ENCODE measurements at regions not wholly inside any gene's neighbourhood (a gene's known extent, or its start where the extent isn't known, plus 50 kb on each side); places are given as distances from the start of the nearest gene placed in this dataset.

DNA sequence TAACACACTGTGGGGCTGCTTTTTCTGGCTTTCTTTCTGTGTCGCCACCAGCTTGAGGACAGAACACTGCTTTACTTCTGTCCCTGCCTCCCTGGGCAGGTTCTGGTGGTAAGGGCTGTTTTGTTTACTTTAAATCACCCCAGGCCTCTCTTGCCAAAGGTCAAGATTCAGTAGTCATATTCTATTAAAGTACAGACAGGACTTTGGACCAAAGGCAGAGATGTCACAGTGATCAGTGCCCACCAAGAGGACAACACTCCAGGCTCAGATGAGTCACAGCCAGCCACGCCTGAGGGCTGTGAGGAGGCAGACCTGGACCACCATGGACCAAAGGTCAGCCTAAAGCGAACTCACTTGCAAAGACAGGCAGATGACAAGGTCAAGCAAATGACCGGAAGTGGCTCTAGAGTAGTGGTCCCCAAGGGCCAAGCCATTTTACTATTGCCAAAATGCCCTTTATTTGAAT is 200.0 kb downstream of the RHOU start:
- Histone ChIP-seq H3K4me3 (no peak overlapping the region), H3K4me1 (peaks cover 0 to 17% (median 4%) of the 10 kb centered on the region in 4 donors), H3K27me3 (no peaks in the 10 kb centered on the region), H3K36me3 (no peaks in the 10 kb centered on the region), H3K27ac (no peak overlapping the region), H3K9me3 (no peaks in the 10 kb centered on the region)
- DNase-seq, result no peak
- intact Hi-C loops (cut with DNase I), result no loop called here
- TF ChIP-seq POLR2AphosphoS5 (IDR thresholded peaks at IDR 0.05) (no peak), POLR2A (IDR thresholded peaks at IDR 0.05) (no peak), EP300 (IDR thresholded peaks at IDR 0.05) (no peak)
- TF ChIP-seq, protein P1, sequence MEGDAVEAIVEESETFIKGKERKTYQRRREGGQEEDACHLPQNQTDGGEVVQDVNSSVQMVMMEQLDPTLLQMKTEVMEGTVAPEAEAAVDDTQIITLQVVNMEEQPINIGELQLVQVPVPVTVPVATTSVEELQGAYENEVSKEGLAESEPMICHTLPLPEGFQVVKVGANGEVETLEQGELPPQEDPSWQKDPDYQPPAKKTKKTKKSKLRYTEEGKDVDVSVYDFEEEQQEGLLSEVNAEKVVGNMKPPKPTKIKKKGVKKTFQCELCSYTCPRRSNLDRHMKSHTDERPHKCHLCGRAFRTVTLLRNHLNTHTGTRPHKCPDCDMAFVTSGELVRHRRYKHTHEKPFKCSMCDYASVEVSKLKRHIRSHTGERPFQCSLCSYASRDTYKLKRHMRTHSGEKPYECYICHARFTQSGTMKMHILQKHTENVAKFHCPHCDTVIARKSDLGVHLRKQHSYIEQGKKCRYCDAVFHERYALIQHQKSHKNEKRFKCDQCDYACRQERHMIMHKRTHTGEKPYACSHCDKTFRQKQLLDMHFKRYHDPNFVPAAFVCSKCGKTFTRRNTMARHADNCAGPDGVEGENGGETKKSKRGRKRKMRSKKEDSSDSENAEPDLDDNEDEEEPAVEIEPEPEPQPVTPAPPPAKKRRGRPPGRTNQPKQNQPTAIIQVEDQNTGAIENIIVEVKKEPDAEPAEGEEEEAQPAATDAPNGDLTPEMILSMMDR (IDR thresholded peaks at IDR 0.05), result no peak
- 79 to 86% methylated on average over 4 of the region's 4 CpGs for WGBS, 2 donors

DNA sequence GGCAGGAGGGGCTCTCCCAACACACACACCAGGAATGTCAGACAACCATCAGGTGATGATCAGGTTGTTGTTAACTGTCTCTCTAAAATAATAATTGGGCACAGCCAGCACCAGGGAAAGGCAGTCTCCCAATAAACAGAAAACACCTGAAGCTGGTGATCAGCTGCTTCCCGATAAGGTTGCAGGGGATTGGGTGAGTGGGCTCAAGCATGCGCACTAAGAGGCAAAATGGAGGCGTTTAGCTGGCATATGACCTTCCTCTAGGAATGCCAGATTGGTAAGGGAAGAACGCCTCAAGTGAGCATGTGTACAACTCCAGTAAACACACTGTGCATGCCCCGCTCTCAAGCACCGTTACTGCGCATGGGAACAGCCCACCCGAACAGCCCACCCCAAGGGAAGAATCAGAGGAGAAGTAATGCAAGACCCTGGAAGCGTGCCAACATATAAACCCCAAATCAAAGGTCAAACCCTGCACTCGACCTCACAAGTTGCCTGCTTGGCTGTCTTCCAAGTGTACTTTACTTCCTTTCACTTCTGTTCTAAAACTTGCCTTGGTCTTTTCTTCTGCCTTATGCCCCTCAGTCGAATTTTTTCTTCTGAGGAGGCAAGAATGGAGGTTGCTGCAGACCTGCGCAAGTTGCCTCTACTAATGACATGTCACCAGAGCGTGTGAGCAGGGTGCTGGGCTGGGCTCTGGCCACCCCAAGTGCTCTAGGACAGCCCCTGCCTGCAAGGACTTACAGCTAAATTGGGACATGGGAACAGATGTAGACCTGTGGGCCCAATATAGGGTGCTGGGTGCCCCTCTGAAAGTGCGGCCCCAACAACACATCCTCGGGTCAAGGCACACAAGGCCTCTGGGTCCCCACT is 200.8 kb downstream of the RHOU start:
- 41 to 59% methylated on average over 15 of the region's 15 CpGs for WGBS, 2 donors
- H3K4me3 ChIP-seq, result no peak overlapping the region
- DNase-seq, result no peak
- H3K27me3 ChIP-seq, result no peaks in the 10 kb centered on the region
- peaks cover 0 to 17% (median 4%) of the 10 kb centered on the region in 4 donors for H3K4me1 ChIP-seq
- H3K36me3 ChIP-seq, result no peaks in the 10 kb centered on the region
- TF ChIP-seq POLR2AphosphoS5 (IDR thresholded peaks at IDR 0.05) (no peak), EP300 (IDR thresholded peaks at IDR 0.05) (no peak), POLR2A (IDR thresholded peaks at IDR 0.05) (no peak)
- TF ChIP-seq, protein P1 (IDR thresholded peaks at IDR 0.05), result no peak
- no peak overlapping the region for H3K27ac ChIP-seq
- no peaks in the 10 kb centered on the region for H3K9me3 ChIP-seq
- intact Hi-C loops (cut with DNase I), result no loop called here

DNA sequence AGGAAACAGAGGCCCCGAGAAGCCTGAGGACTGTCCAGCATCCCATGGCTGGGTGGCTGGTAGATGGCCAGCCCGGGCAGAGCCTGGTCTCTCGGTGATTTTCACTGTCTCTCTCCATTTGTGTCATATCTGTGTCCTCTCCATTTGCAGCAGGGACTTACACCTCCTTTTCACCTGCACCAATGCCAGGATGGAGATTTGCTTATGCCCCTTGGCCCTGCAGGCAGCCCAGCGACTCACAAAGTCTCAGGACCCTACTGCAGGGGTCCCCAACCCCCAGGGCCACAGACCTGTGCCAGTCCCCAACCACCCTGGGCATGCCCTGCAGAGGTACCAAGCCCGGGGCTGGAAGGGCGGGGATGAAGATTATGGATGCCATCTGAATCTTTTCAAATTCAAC is 201.6 kb downstream of the RHOU start:
- H3K27ac ChIP-seq, result no peak overlapping the region
- H3K36me3 ChIP-seq, result no peaks in the 10 kb centered on the region
- H3K9me3 ChIP-seq, result no peaks in the 10 kb centered on the region
- TF ChIP-seq, protein P1 (IDR thresholded peaks at IDR 0.05), result no peak
- TF ChIP-seq POLR2AphosphoS5 (IDR thresholded peaks at IDR 0.05) (no peak), EP300 (IDR thresholded peaks at IDR 0.05) (no peak), POLR2A (IDR thresholded peaks at IDR 0.05) (no peak)
- H3K4me1 ChIP-seq, result peaks cover 0 to 17% (median 4%) of the 10 kb centered on the region in 4 donors
- no peak for DNase-seq
- H3K27me3 ChIP-seq, result no peaks in the 10 kb centered on the region
- 89 to 93% methylated on average over 6 of the region's 6 CpGs for WGBS, 2 donors
- intact Hi-C loops (cut with DNase I), result no loop called here
- no peak overlapping the region for H3K4me3 ChIP-seq

DNA sequence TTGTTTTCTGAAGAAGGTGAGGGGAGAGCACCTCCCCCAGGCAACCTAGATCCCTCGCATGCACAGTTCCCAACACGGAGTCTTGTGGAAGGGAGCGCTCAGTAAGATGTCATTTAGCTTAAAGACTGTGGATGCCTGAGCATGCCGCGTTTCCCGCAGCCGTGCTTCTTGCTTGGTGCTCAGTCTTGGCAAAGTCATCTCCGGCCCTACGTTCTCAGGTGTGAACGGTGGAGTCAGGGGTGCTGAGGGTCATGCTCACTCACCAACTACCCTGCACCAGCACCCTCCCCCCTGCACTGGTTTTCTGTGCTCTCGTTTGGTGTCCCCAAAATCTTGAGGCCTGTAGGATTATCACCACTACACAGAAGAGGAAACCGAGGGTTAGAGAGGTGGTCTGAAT is 202.1 kb downstream of the RHOU start:
- Histone ChIP-seq H3K4me1 (peaks cover 0 to 17% (median 4%) of the 10 kb centered on the region in 4 donors), H3K9me3 (no peaks in the 10 kb centered on the region), H3K4me3 (no peak overlapping the region), H3K27ac (no peak overlapping the region), H3K27me3 (no peaks in the 10 kb centered on the region), H3K36me3 (no peaks in the 10 kb centered on the region)
- 93 to 95% methylated on average over 12 of the region's 12 CpGs for WGBS, 2 donors
- intact Hi-C loops (cut with DNase I), result no loop called here
- DNase-seq, result no peak
- TF ChIP-seq, protein P1 (IDR thresholded peaks at IDR 0.05), result no peak
- TF ChIP-seq EP300 (IDR thresholded peaks at IDR 0.05) (no peak), POLR2A (IDR thresholded peaks at IDR 0.05) (no peak), POLR2AphosphoS5 (IDR thresholded peaks at IDR 0.05) (no peak)

All from sigmoid colon (tissue), 6 donors.